IMR-90 (cell line): ENCODE measurements at regions not wholly inside any gene's neighbourhood (a gene's known extent, or its start where the extent isn't known, plus 50 kb on each side); places are given as distances from the start of the nearest gene placed in this dataset.

Experiments
- ATAC-seq: fragments of 200-7000 bp; cut with Tn5 transposase; 2 replicates; pipeline ENCODE4 v1.9.1; 2020; ENCODE audit warnings: low read depth, mild to moderate bottlenecking, moderate library complexity
- BruUV-seq: library from RNA; stranded (reverse); fragments of 400-500 nt; replicated peaks from 2 replicates; lab custom pipeline; 2021; lab: Mats Ljungman, UMichigan
- CTCF ChIA-PET: fragments of 300-600 bp; formaldehyde crosslinking; extraction: SDS; loops from one replicate; lab custom pipeline; 2021; ENCODE audit warnings: antibody characterized with exemption; lab: Yijun Ruan, JAX
- POLR2A ChIA-PET: fragments of 300-600 bp; sonication (Branson Sonifier 250); formaldehyde crosslinking; loops from one replicate; lab custom pipeline; 2022; ENCODE audit warnings: antibody characterized with exemption; ENCODE audit not compliant: unreplicated experiment; lab: Charles Lee
- DNase-seq: peaks from one replicate; pipeline ENCODE4 v3.0.0; 2013
- H2AFZ ChIP-seq: replicated peaks from 2 replicates; pipeline ENCODE3; 2013; ENCODE audit warnings: low read length, mild to moderate bottlenecking; ENCODE audit not compliant: poor library complexity
- H2AK5ac ChIP-seq: 2 replicates; pipeline ENCODE4 v1.6.1; 2013; ENCODE audit warnings: low read depth, low read length, inconsistent platforms
- H2AK9ac ChIP-seq: replicated peaks from 2 replicates; pipeline ENCODE3; 2013; ENCODE audit warnings: mild to moderate bottlenecking, low read depth, low read length, moderate library complexity; ENCODE audit not compliant: poor library complexity
- H2BK120ac ChIP-seq: 2 replicates; pipeline ENCODE4 v1.6.1; 2013; ENCODE audit warnings: low read depth, low read length, inconsistent platforms
- H2BK15ac ChIP-seq: 3 replicates; pipeline ENCODE4 v1.6.1; 2013; ENCODE audit warnings: low read depth, low read length, inconsistent platforms
- H2BK20ac ChIP-seq: 2 replicates; pipeline ENCODE4 v1.6.1; 2013; ENCODE audit warnings: low read depth, mild to moderate bottlenecking, inconsistent platforms, low read length, moderate library complexity
- H2BK5ac ChIP-seq: 2 replicates; pipeline ENCODE4 v1.6.1; 2013; ENCODE audit warnings: mild to moderate bottlenecking, low read depth, low read length, inconsistent platforms; ENCODE audit not compliant: poor library complexity, severe bottlenecking
- H3K14ac ChIP-seq: replicated peaks from 2 replicates; pipeline ENCODE4 v1.6.1; 2013; ENCODE audit warnings: low read depth, low read length, inconsistent platforms
- H3K18ac ChIP-seq: 2 replicates; pipeline ENCODE4 v1.6.1; 2013; ENCODE audit warnings: low read depth, low read length, control low read depth
- H3K23ac ChIP-seq: 2 replicates; pipeline ENCODE4 v1.6.1; 2013; ENCODE audit warnings: low read depth, low read length, inconsistent platforms
- H3K27ac ChIP-seq: 2 replicates; pipeline ENCODE4 v1.5.1; 2013; ENCODE audit warnings: mild to moderate bottlenecking, control low read depth, low read length; ENCODE audit not compliant: insufficient read depth
- H3K27me3 ChIP-seq: 2 replicates; pipeline ENCODE4 v1.6.1; 2013; ENCODE audit warnings: low read length; ENCODE audit not compliant: control insufficient read depth, insufficient read depth
- H3K36me3 ChIP-seq: 2 replicates; pipeline ENCODE4 v1.6.1; 2013; ENCODE audit warnings: low read length, mixed read lengths; ENCODE audit not compliant: control insufficient read depth, insufficient read depth
- H3K4ac ChIP-seq: 2 replicates; pipeline ENCODE4 v1.6.1; 2013; ENCODE audit warnings: low read depth, low read length, inconsistent platforms
- H3K4me1 ChIP-seq: 2 replicates; pipeline ENCODE4 v1.6.1; 2013; ENCODE audit warnings: low read length, mixed read lengths; ENCODE audit not compliant: control insufficient read depth, insufficient read depth
- H3K4me2 ChIP-seq: 2 replicates; pipeline ENCODE4 v1.6.1; 2013; ENCODE audit warnings: low read depth, mild to moderate bottlenecking, control low read depth, low read length, moderate library complexity
- H3K4me3 ChIP-seq: 2 replicates; pipeline ENCODE4 v1.5.1; 2013; ENCODE audit warnings: low read depth, mild to moderate bottlenecking, control low read depth, low read length, moderate library complexity; ENCODE audit not compliant: insufficient read depth
- H3K56ac ChIP-seq: 2 replicates; pipeline ENCODE4 v1.6.1; 2013; ENCODE audit warnings: low read length, inconsistent platforms; ENCODE audit not compliant: insufficient read depth; ENCODE audit errors: extremely low read depth
- H3K79me1 ChIP-seq, 2 experiments: 2 replicates each; pipeline ENCODE4 v1.6.1; 2013; ENCODE audit warnings: low read length in 2 of 2, inconsistent platforms in 1 of 2, low read depth in 1 of 2
- H3K9ac ChIP-seq: 2 replicates; pipeline ENCODE4 v1.6.1; 2013; ENCODE audit warnings: low read depth, low read length, control low read depth
- H3K9me1 ChIP-seq: 2 replicates; pipeline ENCODE4 v1.6.1; 2013; ENCODE audit warnings: low read length, inconsistent platforms; ENCODE audit not compliant: insufficient read depth
- H3K9me3 ChIP-seq: 2 replicates; pipeline ENCODE4 v1.6.1; 2013; ENCODE audit warnings: low read length; ENCODE audit not compliant: control insufficient read depth, insufficient read depth
- H4K20me1 ChIP-seq: 2 replicates; pipeline ENCODE4 v1.6.1; 2013; ENCODE audit warnings: low read length, inconsistent platforms; ENCODE audit not compliant: insufficient read depth
- H4K5ac ChIP-seq: 2 replicates; pipeline ENCODE4 v1.6.1; 2013; ENCODE audit warnings: mild to moderate bottlenecking, low read depth, low read length, control low read depth
- H4K8ac ChIP-seq, 2 experiments: 2 replicates each; pipeline ENCODE4 v1.6.1; 2013; ENCODE audit warnings: low read depth in 2 of 2, low read length in 2 of 2, control low read depth in 1 of 2, inconsistent platforms in 1 of 2
- H4K91ac ChIP-seq: 2 replicates; pipeline ENCODE4 v1.6.1; 2013; ENCODE audit warnings: low read depth, low read length, inconsistent platforms; ENCODE audit not compliant: insufficient read depth
- CEBPB ChIP-seq: IDR thresholded peaks from 2 replicates; pipeline ENCODE4 v1.6.1; 2012; ENCODE audit warnings: low read depth, low read length, improper control_type of control experiment
- CHD1 ChIP-seq: IDR thresholded peaks from 2 replicates; pipeline ENCODE4 v1.6.1; 2012; ENCODE audit warnings: low read depth, low read length, improper control_type of control experiment
- MXI1 ChIP-seq: IDR thresholded peaks from 2 replicates; pipeline ENCODE4 v1.6.1; 2012; ENCODE audit warnings: low read depth, mild to moderate bottlenecking, low read length, moderate library complexity, borderline replicate concordance
- USF2 ChIP-seq: fragments of 150-350 bp; IDR thresholded peaks from 2 replicates; pipeline ENCODE4 v1.6.1; 2017; ENCODE audit warnings: mild to moderate bottlenecking, antibody characterized with exemption, low read length, low read depth
- WGBS, 2 experiments: methylation state at CpG; one replicate each; pipeline versions ENCODE4 v1.1.5 to v1.1.7; 2013; ENCODE audit warnings: missing lambda C conversion rate in 2 of 2; ENCODE audit not compliant: insufficient read length in 1 of 2; ENCODE audit errors: extremely low coverage in 2 of 2; 5-methylcytosine and 5-hydroxymethylcytosine counted together
- dilution Hi-C: fragments of 300-500 bp; cut with HindIII; formaldehyde crosslinking; loops from one replicate; pipeline ENCODE4 v1.14.3; 2018; ENCODE audit warnings: low sequenced_read_pairs; ENCODE audit not compliant: unreplicated experiment
- in situ Hi-C: fragments of 300-500 bp; cut with MboI; formaldehyde crosslinking; loops from 3 replicates; pipeline ENCODE4 v1.14.3; 2019; ENCODE audit warnings: low sequenced_read_pairs, inconsistent platforms, mixed read lengths
- intact Hi-C: fragments of 100-400 bp; cut with micrococcal nuclease; formaldehyde crosslinking; loops from 2 replicates; pipeline ENCODE4 v1.10.0; 2022

- Histone ChIP-seq H3K9me3 (peaks cover 2% of the 10 kb centered on the region; the same call in 1 of the 2 replicates), H3K27me3 (no peaks in the 10 kb centered on the region), H3K9ac (no peak overlapping the region), H3K4me2 (no peak overlapping the region), H2BK20ac (no peak overlapping the region), H3K79me1 (no peaks in the 10 kb centered on the region), H2AK5ac (no peak overlapping the region), H2AK9ac (no peak overlapping the region), H3K36me3 (no peaks in the 10 kb centered on the region), H4K5ac (no peak overlapping the region), H2BK15ac (no peak overlapping the region), H3K9me1 (no peaks in the 10 kb centered on the region), H2AFZ (no peak overlapping the region), H4K20me1 (no peaks in the 10 kb centered on the region), H3K4ac (no peak overlapping the region), H3K14ac (no peak overlapping the region), H3K4me3 (no peak overlapping the region), H4K8ac (no peak overlapping the region), H3K4me1 (no peaks in the 10 kb centered on the region), H3K18ac (no peak overlapping the region), H4K91ac (no peak overlapping the region), H3K56ac (no peak overlapping the region), H3K23ac (no peak overlapping the region), H3K27ac (no peak overlapping the region), H2BK120ac (no peak overlapping the region), H2BK5ac (no peak overlapping the region)
- POLR2A ChIA-PET: no interaction called here
- intact Hi-C loops: no loop called here
- in situ Hi-C loops: no loop called here
- dilution Hi-C loops: no loop called here
- TF ChIP-seq CHD1: no peak
- no peak for TF ChIP-seq MXI1
- TF ChIP-seq CEBPB: no peak
- no peak for TF ChIP-seq USF2
- CTCF ChIA-PET: no interaction called here
- no CpG with 5 or more reads among the region's 2 CpGs for WGBS, 2 experiments
- ATAC-seq: no peak
- BruUV-seq: no TSS peak
- no peak for DNase-seq
Measured at GRCh38 chr10:23884670-23885069, 324.3 kb upstream of the KIAA1217 start.
